NB4 (cell line): ENCODE measurements at regions not wholly inside any gene's neighbourhood (a gene's known extent, or its start where the extent isn't known, plus 50 kb on each side); places are given as distances from the start of the nearest gene placed in this dataset.

Experiments
- POLR2A ChIP-seq: IDR thresholded peaks from 2 replicates; pipeline ENCODE4 v1.6.1; 2011; ENCODE audit warnings: mild to moderate bottlenecking; ENCODE audit not compliant: insufficient read length; ENCODE audit errors: extremely low read depth
- TF ChIP-seq, protein P1 (sequence below): IDR thresholded peaks from one replicate; pipeline ENCODE4 v1.5.1; 2012; ENCODE audit warnings: low read depth, low read length
- TF ChIP-seq, protein P2 (sequence below): IDR thresholded peaks from 2 replicates; pipeline ENCODE4 v1.6.1; 2011; ENCODE audit warnings: low read depth, low read length

DNA sequence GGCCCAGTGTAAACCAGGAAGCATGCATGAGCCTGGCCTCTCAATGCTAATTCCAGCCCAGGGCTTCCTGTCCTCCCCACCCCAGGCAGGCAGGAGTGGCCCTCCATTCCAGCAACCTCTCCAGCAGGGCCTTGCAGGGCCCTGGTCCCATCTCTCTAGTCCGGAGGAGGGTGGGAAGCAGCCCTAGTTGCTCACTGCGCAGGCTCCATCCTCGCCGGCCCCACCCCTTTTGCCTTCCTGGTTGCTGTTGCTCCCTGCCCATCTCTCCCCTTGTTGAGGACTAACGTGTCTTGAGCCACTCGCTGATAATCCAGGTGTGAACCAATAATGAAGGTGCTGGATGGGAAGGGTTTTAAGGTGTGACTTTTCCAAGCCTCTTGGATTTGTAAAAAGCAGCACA lies 161.2 kb upstream of the BCOR start:
- TF ChIP-seq, protein P1, sequence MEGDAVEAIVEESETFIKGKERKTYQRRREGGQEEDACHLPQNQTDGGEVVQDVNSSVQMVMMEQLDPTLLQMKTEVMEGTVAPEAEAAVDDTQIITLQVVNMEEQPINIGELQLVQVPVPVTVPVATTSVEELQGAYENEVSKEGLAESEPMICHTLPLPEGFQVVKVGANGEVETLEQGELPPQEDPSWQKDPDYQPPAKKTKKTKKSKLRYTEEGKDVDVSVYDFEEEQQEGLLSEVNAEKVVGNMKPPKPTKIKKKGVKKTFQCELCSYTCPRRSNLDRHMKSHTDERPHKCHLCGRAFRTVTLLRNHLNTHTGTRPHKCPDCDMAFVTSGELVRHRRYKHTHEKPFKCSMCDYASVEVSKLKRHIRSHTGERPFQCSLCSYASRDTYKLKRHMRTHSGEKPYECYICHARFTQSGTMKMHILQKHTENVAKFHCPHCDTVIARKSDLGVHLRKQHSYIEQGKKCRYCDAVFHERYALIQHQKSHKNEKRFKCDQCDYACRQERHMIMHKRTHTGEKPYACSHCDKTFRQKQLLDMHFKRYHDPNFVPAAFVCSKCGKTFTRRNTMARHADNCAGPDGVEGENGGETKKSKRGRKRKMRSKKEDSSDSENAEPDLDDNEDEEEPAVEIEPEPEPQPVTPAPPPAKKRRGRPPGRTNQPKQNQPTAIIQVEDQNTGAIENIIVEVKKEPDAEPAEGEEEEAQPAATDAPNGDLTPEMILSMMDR: no peak
- no peak for TF ChIP-seq POLR2A
- TF ChIP-seq, protein P2, sequence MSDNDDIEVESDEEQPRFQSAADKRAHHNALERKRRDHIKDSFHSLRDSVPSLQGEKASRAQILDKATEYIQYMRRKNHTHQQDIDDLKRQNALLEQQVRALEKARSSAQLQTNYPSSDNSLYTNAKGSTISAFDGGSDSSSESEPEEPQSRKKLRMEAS: no peak
